ENCODE measurements at regions not wholly inside any gene's neighbourhood (a gene's known extent, or its start where the extent isn't known, plus 50 kb on each side); places are given as distances from the start of the nearest gene placed in this dataset.

- no peak for TF ChIP-seq PRDM2 (tag by site-specific recombination; IDR thresholded peaks at IDR 0.05; ENCODE audit: borderline replicate concordance)
- TF ChIP-seq ZNF426 (tag by site-specific recombination; IDR thresholded peaks at IDR 0.05): no peak
- no peak for TF ChIP-seq ZNF404 (tag by site-specific recombination; IDR thresholded peaks at IDR 0.05)
- no peak for TF ChIP-seq ZNF174 (tag by site-specific recombination; IDR thresholded peaks at IDR 0.05)
- no peak for TF ChIP-seq ZNF112 (tag by site-specific recombination; IDR thresholded peaks at IDR 0.05)
These were observed 476.1 kb downstream of the NUF2 start (continued) for GRCh38 chr1:163797816-163798215.

- Histone ChIP-seq H3K4me1 (ENCODE audit: control insufficient read depth, insufficient read depth, low read length) (no peaks in the 10 kb centered on the region), H3K36me3 (ENCODE audit: control insufficient read depth in 2 of 2, insufficient read depth in 1 of 2, low read length in 2 of 2) (no peaks in the 10 kb centered on the region), H3K4me3 (ENCODE audit: low read depth, low read length) (no peak overlapping the region), H3K9me3 (ENCODE audit: control insufficient read depth, insufficient read depth, low read depth, low read length) (no peaks in the 10 kb centered on the region), H3K27ac (ENCODE audit: extremely low read depth, low read depth, low read length) (no peak overlapping the region)
- ChIA-PET POLR2A (no interaction called here), CTCF (no interaction called here)
- TF ChIP-seq ZNF571 (tag by site-specific recombination; IDR thresholded peaks at IDR 0.05) (no peak), ZNF24 (tag by site-specific recombination; IDR thresholded peaks at IDR 0.05) (no peak), ZXDB (tag by site-specific recombination; IDR thresholded peaks at IDR 0.05) (no peak), ZFP37 (tag by site-specific recombination; IDR thresholded peaks at IDR 0.05) (no peak), SETDB1 (IDR thresholded peaks at IDR 0.05; ENCODE audit: insufficient read length, low read length) (no peak), ZNF184 (tag by site-specific recombination; IDR thresholded peaks at IDR 0.05) (no peak), GLIS2 (tag by site-specific recombination; IDR thresholded peaks at IDR 0.05) (no peak), ZNF280C (tag by site-specific recombination; IDR thresholded peaks at IDR 0.05) (no peak), ZNF146 (tag by site-specific recombination; IDR thresholded peaks at IDR 0.05) (no peak), SP2 (tag by site-specific recombination; IDR thresholded peaks at IDR 0.05) (no peak), ZNF670 (tag by site-specific recombination; IDR thresholded peaks at IDR 0.05; ENCODE audit: low read depth) (no peak), ZBTB21 (tag by site-specific recombination; IDR thresholded peaks at IDR 0.05) (no peak)
These were observed 477.5 kb downstream of the NUF2 start for GRCh38 chr1:163799190-163799805.

Measured in HEK293 (cell line).